OCI-LY1 (cell line): ENCODE measurements at regions not wholly inside any gene's neighbourhood (a gene's known extent, or its start where the extent isn't known, plus 50 kb on each side); places are given as distances from the start of the nearest gene placed in this dataset.

Experiments
- H2AFZ ChIP-seq: fragments of 200-600 bp; sonication (generic), shearing (Covaris generic); 2 replicates; pipeline ENCODE4 v1.6.0; 2014; ENCODE audit warnings: antibody characterized with exemption, mild to moderate bottlenecking, low read length
- H3F3A ChIP-seq: fragments of 200-600 bp; sonication (generic), shearing (Covaris generic); 2 replicates; pipeline ENCODE4 v1.6.0; 2014; ENCODE audit warnings: mild to moderate bottlenecking, antibody characterized with exemption, low read length, moderate library complexity; ENCODE audit not compliant: insufficient read depth
- H3K27ac ChIP-seq: fragments of 200-600 bp; sonication (generic); 2 replicates; pipeline ENCODE4 v1.5.1; 2014; ENCODE audit warnings: low read length, mixed run types, mild to moderate bottlenecking, low read depth; ENCODE audit not compliant: poor library complexity, severe bottlenecking
- H3K27me3 ChIP-seq: fragments of 200-600 bp; sonication (generic); 2 replicates; pipeline ENCODE4 v1.6.0; 2014; ENCODE audit warnings: antibody characterized with exemption, mild to moderate bottlenecking, low read length, moderate library complexity; ENCODE audit not compliant: insufficient read depth
- H3K36me3 ChIP-seq: fragments of 200-600 bp; sonication (generic); 2 replicates; pipeline ENCODE4 v1.6.1; 2014; ENCODE audit warnings: mild to moderate bottlenecking, antibody characterized with exemption, low read length, moderate library complexity, mixed read lengths; ENCODE audit not compliant: insufficient read depth
- H3K4me1 ChIP-seq: fragments of 200-600 bp; sonication (generic); 2 replicates; pipeline ENCODE4 v1.5.1; 2014; ENCODE audit warnings: mild to moderate bottlenecking, low read length, moderate library complexity; ENCODE audit not compliant: insufficient read depth, severe bottlenecking
- H3K4me2 ChIP-seq: fragments of 200-600 bp; sonication (generic), shearing (Covaris generic); 2 replicates; pipeline ENCODE4 v1.6.1; 2014; ENCODE audit warnings: low read length
- H3K4me3 ChIP-seq: fragments of 200-600 bp; sonication (generic); 2 replicates; pipeline ENCODE4 v1.5.1; 2014; ENCODE audit warnings: low read length, low read depth, mild to moderate bottlenecking, mixed read lengths; ENCODE audit not compliant: poor library complexity, severe bottlenecking
- H3K79me2 ChIP-seq: fragments of 200-600 bp; shearing (Covaris generic); 2 replicates; pipeline ENCODE4 v1.6.1; 2016; ENCODE audit warnings: mixed run types, low read length, mixed read lengths; ENCODE audit not compliant: insufficient read depth
- H3K9ac ChIP-seq: fragments of 200-600 bp; sonication (generic), shearing (Covaris generic); 2 replicates; pipeline ENCODE4 v1.6.1; 2014; ENCODE audit warnings: mild to moderate bottlenecking, low read length, mixed read lengths
- H3K9me2 ChIP-seq: fragments of 200-600 bp; sonication (generic), shearing (Covaris generic); 2 replicates; pipeline ENCODE4 v1.6.1; 2014; ENCODE audit warnings: low read depth, mild to moderate bottlenecking, low read length, mixed read lengths
- H3K9me3 ChIP-seq: fragments of 200-600 bp; shearing (Covaris generic); 2 replicates; pipeline ENCODE4 v1.6.1; 2014; ENCODE audit warnings: low read length, mixed read lengths
- H4K20me1 ChIP-seq: fragments of 200-600 bp; sonication (generic), shearing (Covaris generic); 2 replicates; pipeline ENCODE4 v1.6.0; 2016; ENCODE audit warnings: mild to moderate bottlenecking, low read length; ENCODE audit not compliant: insufficient read depth
- CTCF ChIP-seq: fragments of 200-600 bp; sonication (generic), shearing (Covaris generic); IDR thresholded peaks from 2 replicates; pipeline ENCODE4 v1.5.1; 2017; ENCODE audit warnings: mild to moderate bottlenecking, antibody characterized with exemption, low read length, moderate library complexity, mixed read lengths
- EZH2 ChIP-seq: fragments of 200-600 bp; sonication (generic), shearing (Covaris generic); IDR thresholded peaks from 2 replicates; pipeline ENCODE4 v1.8.0; 2017; ENCODE audit warnings: borderline replicate concordance, mixed run types, mild to moderate bottlenecking, antibody characterized with exemption, low read length, moderate library complexity, mixed read lengths

GRCh38 chr13:83557845-83558244 lies 324.4 kb downstream of the SLITRK1 start:
- no peaks in the 10 kb centered on the region for H3K9me3 ChIP-seq
- no peaks in the 10 kb centered on the region for H3K27me3 ChIP-seq
- no peaks in the 10 kb centered on the region for H4K20me1 ChIP-seq
- TF ChIP-seq CTCF (no peak), EZH2 (no peak)
- H3K36me3 ChIP-seq, result no peaks in the 10 kb centered on the region
- no peaks in the 10 kb centered on the region for H3K79me2 ChIP-seq
- H3K4me1 ChIP-seq, result no peaks in the 10 kb centered on the region
- no peaks in the 10 kb centered on the region for H3F3A ChIP-seq
- no peaks in the 10 kb centered on the region for H3K9me2 ChIP-seq
- H3K27ac ChIP-seq, result no peak overlapping the region
- H3K4me3 ChIP-seq, result no peak overlapping the region
- no peak overlapping the region for H3K4me2 ChIP-seq
- H3K9ac ChIP-seq, result no peak overlapping the region
- no peak overlapping the region for H2AFZ ChIP-seq

- Histone ChIP-seq H4K20me1 (no peaks in the 10 kb centered on the region), H3K4me3 (no peak overlapping the region), H3K36me3 (no peaks in the 10 kb centered on the region), H3K9me2 (no peaks in the 10 kb centered on the region), H3K79me2 (no peaks in the 10 kb centered on the region), H3F3A (no peaks in the 10 kb centered on the region), H3K9ac (no peak overlapping the region), H3K4me2 (no peak overlapping the region), H3K27me3 (no peaks in the 10 kb centered on the region), H3K27ac (no peak overlapping the region), H2AFZ (no peak overlapping the region), H3K4me1 (no peaks in the 10 kb centered on the region), H3K9me3 (no peaks in the 10 kb centered on the region)
- TF ChIP-seq EZH2, result no peak
- TF ChIP-seq CTCF, result no peak
These were observed 332.6 kb downstream of the SLITRK1 start for GRCh38 chr13:83549671-83550070.

- no peak overlapping the region for H3K4me2 ChIP-seq
- H3K9me2 ChIP-seq, result no peaks in the 10 kb centered on the region
- no peaks in the 10 kb centered on the region for H3K36me3 ChIP-seq
- H2AFZ ChIP-seq, result no peak overlapping the region
- no peak overlapping the region for H3K4me3 ChIP-seq
- no peaks in the 10 kb centered on the region for H3K79me2 ChIP-seq
- no peaks in the 10 kb centered on the region for H3K27me3 ChIP-seq
- TF ChIP-seq CTCF, result no peak
- TF ChIP-seq EZH2, result no peak
- no peaks in the 10 kb centered on the region for H3K9me3 ChIP-seq
- no peak overlapping the region for H3K9ac ChIP-seq
- no peak overlapping the region for H3K27ac ChIP-seq
- no peaks in the 10 kb centered on the region for H3K4me1 ChIP-seq
- no peaks in the 10 kb centered on the region for H3F3A ChIP-seq
- no peaks in the 10 kb centered on the region for H4K20me1 ChIP-seq
These were observed 335.2 kb downstream of the SLITRK1 start for GRCh38 chr13:83547043-83547442.
